SU-DHL-6 (cell line): ENCODE measurements at regions not wholly inside any gene's neighbourhood (a gene's known extent, or its start where the extent isn't known, plus 50 kb on each side); places are given as distances from the start of the nearest gene placed in this dataset.

Source experiments
- H2AFZ ChIP-seq: fragments of 200-600 bp; sonication (generic); 2 replicates; pipeline ENCODE4 v1.6.1; 2014; ENCODE audit warnings: low read depth, mild to moderate bottlenecking, moderate library complexity, mixed read lengths, antibody characterized with exemption, low read length; ENCODE audit not compliant: severe bottlenecking
- H3F3A ChIP-seq: fragments of 200-600 bp; shearing (Covaris generic); 2 replicates; pipeline ENCODE4 v1.6.0; 2016; ENCODE audit warnings: antibody characterized with exemption, mild to moderate bottlenecking; ENCODE audit not compliant: insufficient read depth
- H3K27ac ChIP-seq: fragments of 200-600 bp; sonication (generic); 2 replicates; pipeline ENCODE4 v1.5.1; 2016; ENCODE audit warnings: low read depth, mild to moderate bottlenecking, low read length, moderate library complexity, mixed read lengths
- H3K27me3 ChIP-seq: fragments of 200-600 bp; sonication (generic), shearing (Covaris generic); 2 replicates; pipeline ENCODE4 v1.6.0; 2014; ENCODE audit warnings: mild to moderate bottlenecking, low read length
- H3K36me3 ChIP-seq: fragments of 200-600 bp; sonication (generic); 2 replicates; pipeline ENCODE4 v1.6.1; 2014; ENCODE audit warnings: mild to moderate bottlenecking, low read length, mixed read lengths
- H3K4me2 ChIP-seq: fragments of 300-600, 200-600 bp; shearing (Covaris generic), sonication (generic); 2 replicates; pipeline ENCODE4 v1.6.0; 2014; ENCODE audit warnings: low read length, low read depth, mild to moderate bottlenecking; ENCODE audit not compliant: poor library complexity, severe bottlenecking
- H3K4me3 ChIP-seq: fragments of 200-600 bp; sonication (generic); 2 replicates; pipeline ENCODE4 v1.5.1; 2014; ENCODE audit warnings: antibody characterized with exemption, low read length, mild to moderate bottlenecking, mixed read lengths; ENCODE audit not compliant: insufficient read depth, poor library complexity, severe bottlenecking
- H3K79me2 ChIP-seq: fragments of 200-600 bp; sonication (generic); 2 replicates; pipeline ENCODE4 v1.6.1; 2014; ENCODE audit warnings: mild to moderate bottlenecking, low read length, moderate library complexity; ENCODE audit not compliant: insufficient read depth
- H3K9ac ChIP-seq: fragments of 200-600 bp; sonication (generic); 2 replicates; pipeline ENCODE4 v1.7.0; 2014; ENCODE audit warnings: mild to moderate bottlenecking, low read length
- H3K9me2 ChIP-seq: fragments of 200-600 bp; sonication (generic); replicated peaks from 2 replicates; pipeline ENCODE4 v1.6.1; 2014; ENCODE audit warnings: low read length; ENCODE audit not compliant: insufficient read depth
- H3K9me3 ChIP-seq: fragments of 200-600 bp; sonication (generic); 2 replicates; pipeline ENCODE4 v1.6.1; 2014; ENCODE audit warnings: low read length, mixed read lengths; ENCODE audit not compliant: insufficient read depth
- H4K20me1 ChIP-seq: fragments of 200-600 bp; sonication (generic); 2 replicates; pipeline ENCODE4 v1.6.1; 2014; ENCODE audit warnings: low read depth, mild to moderate bottlenecking, antibody characterized with exemption, low read length, moderate library complexity, mixed read lengths
- CTCF ChIP-seq: fragments of 200-600 bp; sonication (generic); IDR thresholded peaks from one replicate; pipeline ENCODE4 v1.5.1; 2017; ENCODE audit warnings: antibody characterized with exemption, mild to moderate bottlenecking, low read length, moderate library complexity; ENCODE audit not compliant: insufficient read depth, poor library complexity, severe bottlenecking
- EZH2phosphoT487 ChIP-seq: fragments of 200-600 bp; sonication (generic), shearing (Covaris generic); conservative IDR thresholded peaks from 2 replicates; pipeline ENCODE4 v1.6.1; 2018; ENCODE audit warnings: mild to moderate bottlenecking, antibody characterized with exemption, low read length, moderate library complexity, mixed read lengths

GRCh38 chr5:29833394-29833793 lies 1360.1 kb upstream of the CDH6 start:
- H3K27me3 ChIP-seq, result no peaks in the 10 kb centered on the region

GRCh38 chr5:29822521-29822920 lies 1371.0 kb upstream of the CDH6 start:
- Histone ChIP-seq H3K36me3 (no peaks in the 10 kb centered on the region), H3K9ac (no peak overlapping the region), H3K27me3 (no peaks in the 10 kb centered on the region), H3F3A (no peaks in the 10 kb centered on the region), H3K79me2 (no peaks in the 10 kb centered on the region), H3K4me3 (no peak overlapping the region), H4K20me1 (no peaks in the 10 kb centered on the region), H3K27ac (no peak overlapping the region), H3K9me2 (no peaks in the 10 kb centered on the region), H3K4me2 (no peak overlapping the region), H2AFZ (no peak overlapping the region), H3K9me3 (no peaks in the 10 kb centered on the region)
- no peak for TF ChIP-seq EZH2phosphoT487
- no peak for TF ChIP-seq CTCF

More at GRCh38 chr5:29833394-29833793, 1360.1 kb upstream of the CDH6 start:
- Histone ChIP-seq H3K36me3 (no peaks in the 10 kb centered on the region), H3K27ac (no peak overlapping the region), H2AFZ (no peak overlapping the region), H3K9ac (no peak overlapping the region), H4K20me1 (no peaks in the 10 kb centered on the region), H3K4me3 (no peak overlapping the region), H3F3A (no peaks in the 10 kb centered on the region), H3K9me3 (no peaks in the 10 kb centered on the region), H3K4me2 (no peak overlapping the region), H3K79me2 (no peaks in the 10 kb centered on the region), H3K9me2 (no peaks in the 10 kb centered on the region)
- no peak for TF ChIP-seq CTCF
- no peak for TF ChIP-seq EZH2phosphoT487

GRCh38 chr5:29811914-29812679 lies 1381.4 kb upstream of the CDH6 start:
- Histone ChIP-seq H3K9me3 (no peaks in the 10 kb centered on the region), H4K20me1 (no peaks in the 10 kb centered on the region), H3K27me3 (no peaks in the 10 kb centered on the region), H2AFZ (peak overlapping the region; percentile 34), H3K9ac (no peak overlapping the region), H3K36me3 (no peaks in the 10 kb centered on the region), H3F3A (no peaks in the 10 kb centered on the region), H3K79me2 (no peaks in the 10 kb centered on the region), H3K4me3 (no peak overlapping the region), H3K9me2 (no peaks in the 10 kb centered on the region), H3K4me2 (no peak overlapping the region), H3K27ac (no peak overlapping the region)
- TF ChIP-seq CTCF (no peak), EZH2phosphoT487 (no peak)
